ENCODE measurements at regions not wholly inside any gene's neighbourhood (a gene's known extent, or its start where the extent isn't known, plus 50 kb on each side); places are given as distances from the start of the nearest gene placed in this dataset.

- TF ChIP-seq POLR2A (IDR thresholded peaks at IDR 0.05; ENCODE audit: low read length), result no peak
- TF ChIP-seq GATA1 (IDR thresholded peaks at IDR 0.05; ENCODE audit: low read depth, low read length), result no peak
Measured at GRCh38 chr7:24227603-24228359, 56.2 kb upstream of the NPY start.
